GM12892 (cell line): ENCODE measurements at regions not wholly inside any gene's neighbourhood (a gene's known extent, or its start where the extent isn't known, plus 50 kb on each side); places are given as distances from the start of the nearest gene placed in this dataset.

ENCODE experiments used
- POLR2A ChIP-seq: IDR thresholded peaks from 2 replicates; pipeline ENCODE4 v1.6.1; 2011; ENCODE audit warnings: low read depth, low read length, control low read depth
- POLR2AphosphoS5 ChIP-seq: IDR thresholded peaks from 2 replicates; pipeline ENCODE4 v1.6.1; 2011; ENCODE audit warnings: low read depth, low read length, control low read depth

DNA sequence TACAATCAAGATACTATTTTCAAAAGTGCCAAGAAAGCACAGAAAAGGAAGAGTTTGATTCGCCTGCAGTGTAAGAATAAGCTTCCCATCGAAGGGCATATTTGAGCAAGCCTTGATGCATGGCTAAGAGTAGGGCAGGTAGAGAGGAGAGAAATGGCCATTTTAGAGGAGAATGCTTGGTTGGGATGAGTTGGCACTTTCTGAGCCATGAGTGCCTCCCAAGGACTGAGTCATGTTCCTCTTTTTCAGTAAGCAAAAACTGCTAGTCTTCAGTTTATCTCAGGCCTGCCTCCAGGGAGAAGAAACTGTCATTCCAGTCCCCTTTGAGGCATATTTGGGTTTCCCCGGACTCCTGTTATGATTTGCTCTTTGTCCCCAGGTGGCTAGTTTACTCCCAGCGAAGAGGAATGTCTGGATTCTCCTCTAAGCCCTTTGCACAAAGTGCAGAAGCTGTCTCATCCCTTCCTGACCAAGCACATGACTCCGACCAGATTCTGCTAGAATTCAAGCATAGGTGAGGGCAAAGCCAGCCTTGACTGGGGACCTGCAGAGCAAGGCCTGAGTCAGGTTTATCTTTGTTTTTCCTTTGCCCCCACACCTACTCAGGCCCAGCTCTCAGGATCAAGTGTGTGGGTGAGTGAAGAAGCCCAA is 115.2 kb downstream of the TTC32 start:
- TF ChIP-seq POLR2AphosphoS5 (no peak), POLR2A (no peak)
